GM21360 (cell line): ENCODE measurements at regions not wholly inside any gene's neighbourhood (a gene's known extent, or its start where the extent isn't known, plus 50 kb on each side); places are given as distances from the start of the nearest gene placed in this dataset.
"Not testable (repeated sequence)": the region's sequence is repeated elsewhere in the genome, so short reads cannot be mapped to it uniquely, and the experiment has no call there.

ENCODE experiments used
- ATAC-seq: cut with Tn5 transposase; IDR thresholded peaks from one replicate; pipeline ENCODE4 v1.9.1; 2021; ENCODE audit warnings: mild to moderate bottlenecking, moderate library complexity; ENCODE audit not compliant: unreplicated experiment

- no peak for ATAC-seq
Measured at GRCh38 chr16:65716737-65717700, 595.2 kb upstream of the CDH11 start.

GRCh38 chr16:65713181-65713808, 591.4 kb upstream of the CDH11 start:
- no peak for ATAC-seq

- no peak for ATAC-seq
Measured at GRCh38 chr16:65710107-65710506, 588.2 kb upstream of the CDH11 start.

GRCh38 chr16:65704866-65705265, 583.0 kb upstream of the CDH11 start:
- no peak for ATAC-seq

- no peak for ATAC-seq
Measured at GRCh38 chr16:65702707-65703402, 581.0 kb upstream of the CDH11 start.

- no peak for ATAC-seq
Measured at GRCh38 chr16:65700596-65700995, 578.7 kb upstream of the CDH11 start.

- no peak for ATAC-seq
Measured at GRCh38 chr16:65698791-65699321, 577.0 kb upstream of the CDH11 start.

- ATAC-seq, result no peak
Measured at GRCh38 chr16:65697521-65697920, 575.7 kb upstream of the CDH11 start.

GRCh38 chr16:65697065-65697464, 575.2 kb upstream of the CDH11 start:
- no peak for ATAC-seq

GRCh38 chr16:65691846-65692245, 570.0 kb upstream of the CDH11 start:
- ATAC-seq, result not testable (repeated sequence)

GRCh38 chr16:65689726-65690125, 567.9 kb upstream of the CDH11 start:
- ATAC-seq, result no peak

- no peak for ATAC-seq
Measured at GRCh38 chr16:65688301-65688700, 566.4 kb upstream of the CDH11 start.

- no peak for ATAC-seq
Measured at GRCh38 chr16:65684230-65684629, 562.4 kb upstream of the CDH11 start.

GRCh38 chr16:65681406-65681805, 559.5 kb upstream of the CDH11 start:
- ATAC-seq, result no peak

- no peak for ATAC-seq
Measured at GRCh38 chr16:65679785-65680184, 557.9 kb upstream of the CDH11 start.

GRCh38 chr16:65675161-65675560, 553.3 kb upstream of the CDH11 start:
- no peak for ATAC-seq

GRCh38 chr16:65672960-65673359, 551.1 kb upstream of the CDH11 start:
- ATAC-seq, result no peak

GRCh38 chr16:65671071-65671470, 549.2 kb upstream of the CDH11 start:
- ATAC-seq, result no peak

GRCh38 chr16:65668064-65668595, 546.3 kb upstream of the CDH11 start:
- no peak for ATAC-seq

GRCh38 chr16:65667011-65667578, 545.2 kb upstream of the CDH11 start:
- no peak for ATAC-seq
